ENCODE measurements at regions not wholly inside any gene's neighbourhood (a gene's known extent, or its start where the extent isn't known, plus 50 kb on each side); places are given as distances from the start of the nearest gene placed in this dataset.

DNA sequence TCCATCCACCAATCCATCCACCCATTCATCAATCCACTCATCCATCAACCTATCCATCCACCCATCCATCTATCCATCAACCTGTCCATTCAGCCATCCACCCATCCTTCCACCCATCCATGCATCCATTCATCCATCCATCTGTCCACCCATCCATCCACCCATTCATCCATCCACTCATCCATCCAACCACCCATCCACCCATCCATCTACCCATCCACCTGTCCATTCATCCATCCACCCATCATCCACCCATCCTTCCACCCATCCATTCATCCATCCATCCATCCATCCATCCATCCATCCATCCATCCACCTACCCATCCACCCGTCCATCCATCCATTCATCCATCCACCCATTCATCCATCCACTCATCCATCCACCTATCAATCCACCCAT lies 195.8 kb downstream of the NXNL2 start:
- no peak for DNase-seq (ENCODE audit: extremely low read depth in 1 of 2, low read depth in 1 of 2)

DNA sequence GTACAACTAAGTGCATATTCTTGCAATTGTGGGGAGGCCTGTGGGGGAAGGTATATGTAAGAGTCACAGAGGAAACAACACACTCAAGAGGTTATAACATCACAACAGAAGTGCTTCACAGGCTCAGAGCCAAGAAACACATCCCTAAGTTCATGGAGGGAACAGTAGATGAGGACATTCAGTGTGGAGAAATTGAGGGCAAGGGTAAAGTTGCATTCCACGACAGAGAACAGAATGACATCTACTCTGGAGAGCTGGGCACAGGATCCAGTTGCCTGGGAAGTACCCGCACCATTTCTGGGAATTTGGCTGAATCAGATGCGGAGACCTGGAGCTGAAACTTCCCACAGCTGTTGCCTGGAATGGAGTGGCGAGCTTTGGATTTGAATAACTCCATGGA lies 197.2 kb downstream of the NXNL2 start:
- no peak for DNase-seq (ENCODE audit: extremely low read depth in 1 of 2, low read depth in 1 of 2)

DNA sequence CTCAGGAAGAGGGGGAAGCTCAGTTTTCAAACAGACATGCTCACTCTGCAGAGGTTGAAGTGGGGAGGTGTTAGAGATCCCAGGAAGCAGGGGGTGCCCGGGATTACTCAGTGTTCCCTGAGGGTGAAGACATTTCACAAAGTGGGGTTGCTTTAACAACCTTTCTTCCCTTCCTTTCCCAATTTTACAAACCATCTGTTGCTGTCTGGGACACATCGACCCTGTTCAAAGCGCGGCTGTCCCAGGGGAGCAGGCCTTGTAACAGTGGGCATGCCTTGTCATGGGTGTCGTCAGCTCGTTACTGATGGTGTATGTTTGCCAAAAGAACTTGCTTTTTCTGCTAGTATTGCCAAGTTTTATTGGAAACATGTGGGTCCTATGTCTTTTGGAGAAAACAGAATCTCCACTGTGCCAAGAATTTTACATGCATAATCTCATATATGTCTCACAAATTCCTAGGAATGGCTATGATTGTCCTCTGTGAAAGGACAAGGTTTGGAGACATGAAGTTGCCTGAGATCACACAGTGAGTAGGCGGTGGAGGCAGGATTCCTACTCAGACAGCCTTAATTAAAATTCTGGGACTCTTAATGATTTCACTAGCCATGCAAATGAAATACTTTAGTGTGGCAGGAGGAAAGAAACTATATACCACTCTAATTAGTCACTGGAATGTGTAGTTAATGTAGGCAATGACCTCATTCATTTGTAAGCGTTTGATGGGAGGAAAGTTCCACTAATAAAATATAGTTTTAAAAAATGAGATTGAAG lies 198.9 kb downstream of the NXNL2 start:
- DNase-seq (ENCODE audit: extremely low read depth in 1 of 2, low read depth in 1 of 2) = no peak

DNA sequence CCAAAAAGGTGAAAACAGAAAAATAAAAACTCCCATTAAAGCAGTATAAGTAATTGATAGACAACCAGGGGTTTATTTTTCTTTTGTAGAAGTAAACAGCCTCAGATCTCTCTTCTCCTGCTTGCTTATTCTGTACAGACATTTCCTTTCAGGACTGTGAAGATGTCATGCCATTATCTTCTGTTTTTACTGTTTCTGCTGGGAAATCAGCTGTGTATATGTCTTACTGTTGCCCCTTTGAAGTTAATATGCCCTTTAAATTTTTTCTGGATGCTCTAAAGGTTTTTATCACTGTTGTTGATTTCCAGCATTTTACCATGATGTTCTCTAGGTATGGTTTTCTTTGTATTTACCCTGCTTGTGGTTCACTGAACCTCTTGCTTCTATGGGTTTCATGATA lies 199.5 kb downstream of the NXNL2 start:
- no peak for DNase-seq (ENCODE audit: extremely low read depth in 1 of 2, low read depth in 1 of 2)

DNA sequence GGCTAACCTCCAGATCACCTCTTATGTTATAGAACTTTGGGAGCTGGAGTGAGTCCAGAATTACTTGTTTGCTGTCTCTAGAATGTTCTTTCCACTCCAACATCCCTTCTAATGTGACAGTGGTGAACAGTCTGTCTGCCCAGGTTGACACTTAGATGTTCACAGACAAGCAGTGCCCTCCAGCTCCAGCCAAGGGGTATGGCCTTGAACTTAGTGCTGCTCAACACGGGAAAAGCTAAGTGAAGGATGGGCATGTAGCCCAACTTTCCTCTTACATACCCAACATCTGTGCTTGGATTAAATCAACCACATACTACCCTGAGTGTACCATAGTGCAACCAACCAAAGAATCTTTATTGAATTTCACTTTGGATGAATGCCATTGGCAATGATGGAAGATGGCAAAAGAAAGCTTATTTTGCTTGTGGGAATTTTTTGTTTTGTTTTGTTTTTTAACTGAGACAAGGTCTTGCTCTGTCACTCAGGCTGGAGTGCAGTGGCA lies 201.2 kb downstream of the NXNL2 start:
- DNase-seq (ENCODE audit: extremely low read depth in 1 of 2, low read depth in 1 of 2) = no peak

DNA sequence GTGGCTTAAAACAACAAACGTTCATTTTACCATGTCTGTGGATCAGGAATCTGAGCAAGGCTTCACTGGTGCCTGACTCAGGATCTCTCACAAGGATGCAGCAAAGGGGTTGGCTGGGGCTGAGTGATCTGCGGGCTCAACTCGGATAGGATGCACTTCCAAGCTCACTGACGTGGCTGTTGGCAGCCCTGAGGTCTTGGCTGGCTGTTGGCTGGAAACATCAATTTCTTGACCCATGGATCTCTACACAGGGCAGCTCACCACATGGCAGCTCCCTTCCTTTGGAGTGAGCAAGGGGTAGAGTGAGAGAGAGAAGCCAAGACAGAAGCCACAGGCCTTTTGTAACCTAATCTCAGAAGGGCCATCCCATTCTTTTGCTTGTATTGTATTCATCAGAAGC lies 202.1 kb downstream of the NXNL2 start:
- no peak for DNase-seq (ENCODE audit: extremely low read depth in 1 of 2, low read depth in 1 of 2)

DNA sequence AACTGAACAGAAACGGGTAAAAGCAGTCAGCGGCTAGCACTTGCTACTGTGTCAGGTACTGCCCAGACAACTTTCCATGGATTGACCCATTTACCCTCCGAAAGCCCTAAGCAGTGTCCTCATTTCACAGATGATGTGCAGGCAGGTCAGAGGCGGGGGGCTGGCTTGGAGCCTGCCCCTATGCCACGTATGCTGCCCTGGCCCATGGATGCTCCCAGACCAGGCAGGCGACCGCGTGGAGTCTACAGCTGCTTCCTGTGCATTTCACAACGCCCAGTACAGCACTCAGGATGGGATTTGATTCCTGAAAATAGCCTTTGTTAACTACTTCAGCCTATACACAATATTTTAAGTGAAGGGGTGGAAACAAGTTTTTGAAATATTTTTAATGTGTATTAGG lies 202.9 kb downstream of the NXNL2 start:
- no peak for DNase-seq (ENCODE audit: extremely low read depth in 1 of 2, low read depth in 1 of 2)

DNA sequence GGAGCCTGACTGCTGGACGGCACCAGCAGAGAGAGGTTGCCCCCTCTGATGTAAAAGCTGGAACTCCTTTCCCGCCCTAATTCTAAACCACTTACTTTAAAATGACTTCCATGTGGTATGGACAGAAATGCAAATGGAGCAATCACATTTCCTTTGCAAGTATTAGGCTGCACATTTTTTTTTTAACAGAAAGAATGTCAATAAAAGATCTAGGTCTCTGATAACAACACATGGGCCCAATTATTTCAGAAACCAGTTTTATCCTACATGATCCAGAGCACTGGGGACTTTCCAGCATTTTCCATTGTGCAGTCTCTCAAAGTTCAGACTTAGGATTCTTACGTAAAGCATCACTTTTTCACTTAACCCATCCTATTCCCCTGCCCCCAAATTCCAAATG lies 203.7 kb downstream of the NXNL2 start:
- DNase-seq (ENCODE audit: extremely low read depth in 1 of 2, low read depth in 1 of 2) = no peak

DNA sequence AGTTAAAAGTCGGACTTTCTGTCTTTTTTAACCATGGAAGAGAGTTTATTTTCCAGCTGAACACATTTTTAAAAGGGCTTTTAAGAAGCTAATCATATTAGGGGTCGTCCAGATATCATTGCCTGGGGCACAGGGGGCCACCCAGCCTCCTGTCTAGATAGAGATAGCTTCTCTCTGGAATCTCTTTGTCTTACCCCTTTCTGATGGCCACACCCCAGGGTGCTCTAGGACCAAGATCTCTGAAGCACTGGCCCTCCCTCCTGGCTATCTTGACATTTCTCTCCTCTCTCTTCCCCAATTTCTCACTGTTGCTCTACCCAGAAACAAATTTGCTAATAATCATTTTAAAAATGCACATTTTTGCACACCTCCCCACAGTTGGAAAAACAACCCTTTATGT lies 204.4 kb downstream of the NXNL2 start:
- no peak for DNase-seq (ENCODE audit: extremely low read depth in 1 of 2, low read depth in 1 of 2)

DNA sequence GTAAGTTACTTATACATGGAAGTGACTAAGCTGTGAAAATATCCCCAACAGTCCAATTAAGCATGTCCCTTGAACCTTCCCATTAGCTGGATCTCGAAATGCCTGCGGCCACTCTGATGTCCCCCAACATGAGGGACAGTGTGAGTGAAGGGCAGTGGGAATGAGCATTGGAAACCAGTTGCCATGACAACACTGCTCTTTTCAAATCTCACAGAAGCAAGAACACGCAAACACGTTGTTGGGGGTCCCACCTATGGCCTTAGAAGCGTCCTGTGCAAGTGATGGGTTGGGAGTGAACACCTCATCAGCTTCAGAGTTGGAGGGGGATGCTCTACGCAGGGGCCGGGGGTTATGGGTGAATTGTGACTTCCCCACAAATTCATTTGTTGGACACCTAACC lies 205.9 kb downstream of the NXNL2 start:
- DNase-seq (ENCODE audit: extremely low read depth in 1 of 2, low read depth in 1 of 2) = no peak

DNA sequence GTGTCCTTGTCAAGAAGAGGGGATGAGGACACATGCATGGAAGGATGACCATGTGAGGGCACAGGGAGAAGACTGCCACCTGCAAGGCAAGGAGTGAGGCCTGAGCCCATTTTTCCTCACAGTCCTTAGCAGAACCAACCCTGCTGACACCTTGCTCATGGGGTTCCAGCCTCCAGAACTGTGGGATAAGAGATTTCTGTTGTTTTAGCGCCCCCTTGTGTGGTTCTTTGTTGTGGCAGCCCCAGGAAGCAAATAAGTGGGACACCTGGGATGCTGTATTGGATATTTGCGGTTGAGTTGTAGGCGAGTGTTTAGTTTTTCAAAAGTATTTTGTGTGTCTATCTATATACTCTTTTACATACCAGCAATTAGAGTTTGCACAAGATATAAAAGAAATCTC lies 206.4 kb downstream of the NXNL2 start:
- no peak for DNase-seq (ENCODE audit: extremely low read depth in 1 of 2, low read depth in 1 of 2)

DNA sequence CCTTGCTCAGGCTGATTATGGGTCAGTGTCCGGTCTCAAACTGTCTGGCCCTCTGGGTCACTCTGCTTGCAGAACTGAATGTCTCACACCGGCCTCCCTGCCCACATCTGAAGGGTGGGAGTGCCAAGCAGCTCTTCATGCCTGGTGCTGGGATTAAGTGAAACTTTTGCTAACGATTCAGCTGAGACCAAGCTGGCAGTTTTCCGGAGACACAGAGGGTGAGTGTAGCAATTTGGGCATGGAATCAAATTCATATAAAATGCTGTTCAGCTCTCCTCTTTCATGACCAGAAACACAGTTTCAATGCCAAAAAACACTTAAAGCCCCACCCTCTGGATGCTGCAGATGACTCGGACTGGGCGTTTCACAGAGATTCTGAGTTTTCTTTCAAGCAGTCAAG lies 207.5 kb downstream of the NXNL2 start:
- no peak for DNase-seq (ENCODE audit: extremely low read depth in 1 of 2, low read depth in 1 of 2)

DNA sequence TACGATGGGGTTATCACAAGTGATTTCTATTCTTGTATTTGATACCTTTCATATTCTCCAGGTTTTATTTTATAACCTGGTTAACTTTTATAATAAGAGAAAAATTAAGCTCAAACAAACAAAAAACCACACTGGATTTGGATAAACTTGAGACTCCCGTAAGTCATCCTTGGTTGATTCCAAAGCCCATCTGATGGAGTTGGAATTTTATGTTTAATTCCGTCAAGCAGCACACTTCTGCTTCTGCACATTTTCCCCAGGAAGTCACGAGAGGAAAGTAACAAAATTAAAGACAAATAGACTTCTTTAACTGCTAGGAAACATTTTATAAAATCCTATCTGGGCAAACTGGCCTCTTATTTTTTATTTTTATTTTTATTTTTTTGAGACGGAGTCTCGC lies 207.9 kb downstream of the NXNL2 start:
- DNase-seq (ENCODE audit: extremely low read depth in 1 of 2, low read depth in 1 of 2) = no peak

DNA sequence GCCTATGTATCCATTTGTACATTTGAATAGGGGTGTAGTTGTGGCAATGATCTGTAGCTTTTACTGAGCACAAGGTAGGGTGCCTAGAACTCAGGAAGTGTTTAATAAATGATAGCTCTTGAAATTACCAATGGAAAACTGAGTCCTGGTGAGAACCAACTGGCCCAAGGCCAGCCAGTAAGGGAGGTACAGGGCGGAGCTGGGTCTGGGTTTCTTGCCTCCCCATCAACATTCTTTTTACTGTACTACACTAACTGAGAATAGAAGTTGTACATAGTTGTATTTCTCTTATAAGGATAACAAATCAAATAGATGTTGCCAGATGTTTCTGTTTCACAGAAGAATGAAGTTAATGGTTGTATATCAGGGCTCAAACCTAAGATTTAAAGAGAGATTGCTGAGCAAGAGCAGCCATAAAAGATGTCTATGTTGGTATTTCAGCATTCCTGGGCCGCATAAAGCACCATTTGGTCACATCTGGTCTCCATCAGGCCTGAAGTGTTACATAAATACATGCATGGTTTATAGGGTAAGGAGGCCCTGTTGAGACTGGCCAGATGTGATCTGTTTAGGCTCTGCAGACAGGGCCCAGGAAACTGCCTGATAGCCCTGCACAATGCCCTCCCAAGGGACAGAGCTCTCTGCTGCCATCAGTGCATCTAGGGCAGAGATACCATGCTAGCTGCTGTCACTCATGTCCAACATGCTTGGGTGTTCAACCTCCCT lies 210.5 kb downstream of the NXNL2 start:
- no peak for DNase-seq (ENCODE audit: extremely low read depth in 1 of 2, low read depth in 1 of 2)

DNA sequence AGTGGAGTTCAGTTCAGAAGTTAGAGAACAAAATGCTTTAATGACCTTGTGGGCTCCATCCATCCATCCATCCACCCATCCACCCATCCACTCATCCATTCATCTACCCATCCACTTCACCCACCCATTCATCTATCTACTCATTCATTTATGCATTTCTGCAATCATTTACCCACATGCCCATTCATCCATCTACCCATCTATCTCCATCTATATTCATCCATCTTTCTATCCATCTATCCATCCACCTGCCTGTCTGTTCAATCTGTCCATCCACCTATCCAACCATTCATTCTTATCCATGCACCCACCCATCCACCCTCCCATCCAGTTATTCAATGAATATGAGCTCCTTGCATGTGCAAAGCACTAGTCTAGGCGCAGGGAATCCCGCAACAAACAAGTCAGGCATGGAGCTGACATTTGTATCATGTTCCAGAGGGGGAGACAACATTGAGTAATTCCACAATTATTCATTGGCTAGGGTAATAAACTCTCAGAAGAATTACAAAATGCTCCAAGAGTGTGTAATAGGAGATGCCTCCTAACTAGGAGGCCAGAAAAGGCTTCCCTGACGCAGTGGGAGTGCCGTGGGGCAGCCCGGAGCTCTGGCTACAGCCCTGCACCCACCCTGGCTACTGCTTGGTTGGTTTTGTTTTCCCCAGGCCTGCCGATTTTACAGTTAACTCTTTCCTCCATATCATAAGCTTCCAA lies 211.2 kb downstream of the NXNL2 start:
- DNase-seq (ENCODE audit: extremely low read depth in 1 of 2, low read depth in 1 of 2) = no peak

DNA sequence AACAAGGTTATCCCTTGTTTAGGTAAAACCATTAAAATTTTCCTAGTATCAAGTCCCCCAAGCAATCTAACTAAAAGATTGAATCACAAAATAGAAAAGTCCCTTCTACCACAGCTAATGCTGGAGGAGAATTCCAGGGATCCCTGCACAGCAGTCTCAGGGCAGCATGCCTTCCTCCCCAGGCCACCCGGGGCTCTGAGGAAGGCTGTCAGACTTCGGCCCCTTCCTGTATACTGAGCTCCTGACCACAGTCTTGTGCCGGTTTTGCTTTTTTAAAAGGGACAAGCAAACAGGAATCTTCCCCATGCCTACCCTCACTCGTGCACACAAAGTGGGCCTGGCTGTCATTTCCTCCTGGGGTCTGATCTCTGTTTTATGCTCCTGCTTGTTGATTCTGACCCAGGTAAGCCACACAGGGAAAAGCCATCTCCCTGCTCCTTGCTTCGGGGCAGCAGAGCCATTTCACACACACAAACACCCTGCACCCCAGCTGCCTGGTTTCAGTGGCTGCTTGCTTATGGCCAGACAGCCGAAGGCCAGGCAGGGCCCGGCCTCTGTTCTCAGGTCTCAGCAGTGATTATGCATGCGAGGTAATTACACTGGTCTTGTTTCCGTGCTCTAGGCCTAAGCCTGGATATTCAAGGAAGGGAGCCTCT lies 211.9 kb downstream of the NXNL2 start:
- DNase-seq (ENCODE audit: extremely low read depth in 1 of 2, low read depth in 1 of 2) = no peak

DNA sequence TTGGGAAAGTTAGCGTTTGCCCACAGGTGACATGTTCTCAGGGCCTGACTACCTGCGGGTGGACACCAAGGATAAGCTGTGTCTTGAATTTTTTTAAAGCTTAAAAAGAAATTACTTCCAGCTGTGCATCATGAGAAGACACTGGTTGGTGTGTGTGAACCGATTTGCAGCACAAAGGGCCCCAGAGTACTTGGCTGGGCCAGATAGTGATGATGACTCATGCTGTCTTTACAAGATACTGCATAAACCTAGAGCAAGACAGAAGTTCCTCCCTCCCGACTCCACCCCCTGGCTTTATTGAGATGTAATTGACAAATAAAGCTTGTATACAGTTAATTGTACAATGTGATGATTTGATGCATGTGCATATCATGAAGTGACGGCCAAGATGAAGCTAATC lies 212.8 kb downstream of the NXNL2 start:
- no peak for DNase-seq (ENCODE audit: extremely low read depth in 1 of 2, low read depth in 1 of 2)

DNA sequence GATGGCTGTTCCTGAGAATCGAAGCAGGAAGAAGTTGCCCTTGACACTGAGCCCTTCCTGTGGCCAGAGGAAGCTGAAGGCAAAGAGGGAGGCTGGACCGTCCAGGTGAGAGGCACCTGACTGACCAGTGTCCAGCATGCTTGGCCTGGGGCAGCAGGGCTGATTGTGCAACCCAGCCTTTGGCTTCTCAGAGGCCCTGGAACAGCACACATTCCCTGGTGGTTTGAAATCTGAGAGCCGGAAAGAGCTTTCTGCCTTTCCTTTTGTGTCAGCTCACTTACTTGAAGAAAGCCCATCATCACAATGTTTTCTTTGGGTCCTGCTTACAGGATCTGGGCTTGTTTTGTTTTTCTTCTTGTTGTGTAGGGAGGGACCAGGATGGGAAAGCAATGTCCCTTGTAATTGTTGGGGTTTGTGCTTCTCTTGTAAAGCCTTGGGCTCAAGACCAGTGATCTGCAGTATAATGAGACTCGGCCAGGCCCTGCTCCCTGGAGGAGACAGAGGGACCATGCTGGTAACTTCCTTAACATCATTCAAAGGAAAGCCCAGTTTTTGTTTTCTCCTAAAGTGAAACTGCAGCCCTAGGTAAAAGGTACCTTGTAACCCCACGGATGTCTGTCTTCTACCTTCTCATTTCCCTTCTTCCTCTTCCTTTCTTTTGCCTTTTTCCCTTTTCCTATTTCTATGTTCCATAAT lies 213.7 kb downstream of the NXNL2 start:
- no peak for DNase-seq (ENCODE audit: extremely low read depth in 1 of 2, low read depth in 1 of 2)

DNA sequence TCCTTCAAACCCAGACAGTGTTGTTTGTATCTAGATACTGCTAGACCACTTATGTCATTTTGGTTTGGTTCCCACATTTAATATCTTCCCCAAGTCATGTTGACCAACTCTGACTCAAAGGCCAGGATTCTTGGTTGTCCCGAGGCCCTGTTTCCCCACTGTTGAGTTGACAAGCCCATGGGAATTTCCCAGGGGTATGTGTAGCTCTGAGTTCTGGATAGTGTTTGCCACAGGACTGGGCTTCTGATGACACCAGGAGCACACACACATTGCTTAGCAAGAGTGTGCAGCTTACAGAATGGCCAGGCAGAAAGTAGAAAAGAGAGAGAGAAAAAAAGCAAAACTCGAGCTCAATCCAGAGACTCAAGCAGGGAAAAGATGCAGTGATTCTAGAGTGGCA lies 214.4 kb downstream of the NXNL2 start:
- no peak for DNase-seq (ENCODE audit: extremely low read depth in 1 of 2, low read depth in 1 of 2)

DNA sequence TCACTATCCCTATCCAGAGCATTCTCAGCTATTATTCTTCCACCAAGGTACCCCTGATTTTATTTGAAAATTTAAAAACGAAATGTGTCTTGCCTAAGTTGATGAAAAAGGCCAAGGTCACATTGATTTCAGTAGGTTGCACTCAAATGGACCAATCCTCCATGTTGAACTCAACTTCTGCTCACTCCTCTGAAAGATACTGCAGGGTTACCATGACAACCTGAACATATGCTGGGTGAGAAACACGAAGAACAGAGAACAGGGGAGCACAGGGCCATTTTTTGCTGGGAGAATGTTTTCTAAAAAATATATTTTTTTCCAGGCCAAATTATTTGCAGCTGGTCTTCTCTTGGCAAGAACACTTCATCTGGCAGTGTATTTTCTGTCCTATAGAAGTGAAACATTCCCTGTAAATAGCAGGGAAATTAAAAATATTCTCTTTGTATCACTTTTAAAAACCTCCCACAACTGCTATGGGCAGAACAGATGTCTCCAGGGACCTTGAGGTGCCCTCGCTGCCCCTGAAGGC lies 215.9 kb downstream of the NXNL2 start:
- DNase-seq (ENCODE audit: extremely low read depth in 1 of 2, low read depth in 1 of 2) = no peak
